NCI-H345 treated with DMSO at 0.1 percent for 48 hours (cell line): ENCODE measurements at regions not wholly inside any gene's neighbourhood (a gene's known extent, or its start where the extent isn't known, plus 50 kb on each side); places are given as distances from the start of the nearest gene placed in this dataset.
A peak's percentile ranks its signal among the peaks of the same experiment; 100 is the strongest.
"Not testable (repeated sequence)": the region's sequence is repeated elsewhere in the genome, so short reads cannot be mapped to it uniquely, and the experiment has no call there.

ENCODE experiments used
- DNase-seq: peaks from one replicate; lab custom pipeline; 2025; ENCODE audit not compliant: unreplicated experiment; lab: John Stamatoyannopoulos, UW

- DNase-seq, result no peak
Measured at GRCh38 chr14:104475256-104475655, 104.3 kb upstream of the C14orf180 start.

DNA sequence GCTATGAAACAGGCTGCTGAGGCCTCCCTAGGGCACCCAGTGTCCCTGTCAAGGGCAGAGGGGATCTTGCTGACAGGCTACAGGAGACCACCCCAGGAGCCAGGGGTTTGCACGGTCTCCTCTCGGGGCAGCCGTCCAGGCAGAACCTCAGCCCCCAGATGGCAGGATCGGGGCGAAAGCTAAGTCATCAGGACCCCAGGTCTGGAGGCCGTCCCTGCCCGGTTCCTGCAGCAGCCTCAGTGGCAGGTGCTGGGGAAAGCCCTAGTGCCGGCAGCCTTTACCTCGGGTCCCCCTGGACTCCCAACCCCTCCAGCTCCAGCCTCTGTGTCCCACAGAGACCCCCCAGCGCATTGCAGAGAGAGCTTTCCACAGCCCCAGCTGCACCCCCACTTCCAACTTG lies 103.8 kb upstream of the C14orf180 start:
- no peak for DNase-seq

DNA sequence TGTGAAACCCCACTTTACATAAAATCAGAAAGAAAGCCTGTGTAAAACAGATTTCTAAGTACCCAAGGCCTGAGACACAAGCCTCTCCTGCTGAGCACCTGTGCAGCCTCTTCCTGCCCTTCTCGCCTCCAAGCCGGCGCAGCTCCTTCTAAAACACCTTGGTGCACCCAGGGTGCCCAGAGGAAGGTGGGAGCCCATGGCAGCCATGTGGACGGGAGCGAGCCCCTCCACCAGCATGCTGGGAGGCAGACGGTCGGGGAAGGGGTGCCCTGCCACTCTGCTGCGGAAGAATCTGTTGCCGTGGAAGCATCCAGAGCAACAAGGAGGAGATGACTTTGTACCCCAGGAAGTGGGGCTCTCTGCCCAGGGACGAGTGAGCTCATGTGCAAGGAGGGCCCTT lies 103.1 kb upstream of the C14orf180 start:
- no peak for DNase-seq

GRCh38 chr14:104477117-104477623 lies 102.4 kb upstream of the C14orf180 start:
- no peak for DNase-seq

DNA sequence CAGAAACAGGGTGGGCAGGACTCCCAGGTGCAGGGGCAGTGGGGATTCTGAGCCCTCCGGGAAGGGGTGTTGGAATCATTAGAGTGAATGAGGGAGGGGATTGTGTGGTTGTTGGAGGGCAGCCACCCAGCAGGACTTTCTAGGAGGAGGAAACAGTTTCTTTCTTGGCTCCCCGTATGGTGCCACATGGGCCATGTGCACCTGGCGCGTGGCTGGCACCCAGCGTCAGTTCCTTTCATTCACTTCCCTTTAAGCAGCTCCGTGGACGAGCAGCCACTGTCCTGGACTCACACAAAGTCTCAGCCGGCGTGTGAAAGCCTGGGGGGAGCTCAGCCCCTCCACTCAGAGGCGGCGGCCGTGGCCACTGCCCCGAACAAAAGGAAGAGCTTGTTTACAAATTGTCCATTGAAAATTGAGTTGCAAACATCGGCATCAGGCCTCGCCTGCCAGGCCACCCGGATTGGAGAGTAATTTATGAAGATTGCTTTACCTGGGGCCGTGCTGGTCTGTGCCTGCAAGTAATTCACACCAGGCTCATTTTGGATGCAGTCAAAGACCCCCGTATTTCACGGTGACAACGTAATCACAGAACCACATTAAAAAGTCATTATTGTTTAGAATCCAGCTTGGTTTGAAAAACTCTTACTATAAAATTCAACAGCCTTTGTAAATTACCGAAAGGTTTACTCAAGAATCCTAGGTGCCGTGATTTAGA lies 101.7 kb upstream of the C14orf180 start:
- peak; percentile 17 for DNase-seq

GRCh38 chr14:104478656-104479055 lies 100.9 kb upstream of the C14orf180 start:
- no peak for DNase-seq

DNA sequence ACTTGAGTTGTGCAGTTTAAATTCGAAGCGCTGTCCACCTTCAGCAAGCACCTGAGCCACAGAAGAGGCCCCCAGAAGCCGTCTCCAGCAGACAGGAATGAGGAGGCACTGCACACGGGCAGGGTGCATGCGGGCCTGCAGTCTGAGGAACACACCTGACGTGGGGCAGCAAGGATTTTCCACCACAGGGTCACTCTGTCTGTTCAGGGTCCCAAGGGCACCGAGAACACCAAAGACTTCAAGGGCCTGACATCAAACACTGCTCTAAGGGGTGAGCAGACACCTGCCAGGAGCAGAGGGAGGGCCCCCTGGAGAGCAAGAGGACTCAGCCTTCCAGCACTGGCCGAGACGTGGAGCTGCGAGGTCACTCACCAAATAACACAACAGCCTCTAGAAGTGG lies 99.7 kb upstream of the C14orf180 start:
- DNase-seq, result no peak

GRCh38 chr14:104481323-104481722 lies 98.2 kb upstream of the C14orf180 start:
- DNase-seq, result no peak

DNA sequence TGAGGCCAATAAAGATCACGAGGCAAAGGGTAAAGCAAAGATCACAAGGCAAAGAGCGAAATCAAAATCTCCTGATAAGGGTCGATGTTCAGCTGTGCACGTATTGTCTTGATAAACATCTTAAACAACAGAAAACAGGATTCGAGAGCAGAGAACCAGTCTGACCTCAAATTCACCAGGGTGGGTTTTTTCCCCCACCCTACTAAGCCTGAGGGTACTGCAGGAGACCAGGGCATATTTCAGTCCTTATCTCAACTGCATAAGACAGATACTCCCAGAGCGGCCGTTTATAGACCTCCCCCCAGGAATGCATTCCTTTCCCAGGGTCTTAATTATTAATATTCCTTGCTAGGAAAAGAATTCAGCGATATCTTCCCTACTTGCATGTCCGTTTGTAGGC lies 97.5 kb upstream of the C14orf180 start:
- DNase-seq, result not testable (repeated sequence)

GRCh38 chr14:104486222-104486923 lies 93.2 kb upstream of the C14orf180 start:
- DNase-seq, result no peak

- DNase-seq, result no peak
Measured at GRCh38 chr14:104494483-104494882, 85.1 kb upstream of the C14orf180 start.

GRCh38 chr14:104496095-104496494 lies 83.5 kb upstream of the C14orf180 start:
- DNase-seq, result no peak

- DNase-seq, result no peak
Measured at GRCh38 chr14:104499784-104500760, 79.5 kb upstream of the C14orf180 start.

DNA sequence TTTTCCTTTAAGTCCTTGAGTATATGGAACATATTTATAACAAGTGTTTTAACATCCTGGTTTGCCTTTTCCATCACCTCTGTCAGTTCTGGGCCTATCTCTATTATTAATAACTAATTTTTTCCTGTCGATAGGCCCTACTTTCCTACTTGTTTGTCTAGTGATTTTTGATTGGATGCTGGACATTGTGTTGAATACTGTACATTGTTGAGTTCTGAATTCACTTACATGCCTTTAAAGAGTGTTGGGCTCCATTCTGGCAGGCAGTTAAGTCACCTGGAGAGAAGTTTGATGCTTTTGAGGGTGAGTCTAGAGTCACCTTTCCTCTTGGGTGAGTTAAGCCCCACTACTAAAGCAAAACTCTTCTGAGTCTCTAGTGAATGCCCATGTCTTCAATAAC lies 77.5 kb upstream of the C14orf180 start:
- no peak for DNase-seq

GRCh38 chr14:104503691-104504090 lies 75.9 kb upstream of the C14orf180 start:
- no peak for DNase-seq

- no peak for DNase-seq
Measured at GRCh38 chr14:104504172-104504735, 75.3 kb upstream of the C14orf180 start.

- no peak for DNase-seq
Measured at GRCh38 chr14:104505085-104506074, 74.2 kb upstream of the C14orf180 start.

- DNase-seq, result no peak
Measured at GRCh38 chr14:104506461-104507253, 72.9 kb upstream of the C14orf180 start.

GRCh38 chr14:104507443-104507842 lies 72.1 kb upstream of the C14orf180 start:
- DNase-seq, result no peak
